PC-3 (cell line): ENCODE measurements at regions not wholly inside any gene's neighbourhood (a gene's known extent, or its start where the extent isn't known, plus 50 kb on each side); places are given as distances from the start of the nearest gene placed in this dataset.

ENCODE experiments used
- ATAC-seq: fragments of 200-7000 bp; cut with Tn5 transposase; 2 replicates; pipeline ENCODE4 v1.9.1; 2020; ENCODE audit warnings: mild to moderate bottlenecking, moderate library complexity
- BruUV-seq: library from RNA; stranded (reverse); fragments of 400-500 nt; replicated peaks from 2 replicates; lab custom pipeline; 2021; lab: Mats Ljungman, UMichigan
- CTCF ChIA-PET: fragments of 300-600 bp; sonication (Branson Sonifier 250); formaldehyde crosslinking; loops from one replicate; lab custom pipeline; 2022; ENCODE audit warnings: antibody characterized with exemption; lab: Charles Lee
- POLR2A ChIA-PET: fragments of 300-600 bp; sonication (Branson Sonifier 250); formaldehyde crosslinking; loops from one replicate; lab custom pipeline; 2022; ENCODE audit warnings: antibody characterized with exemption; ENCODE audit not compliant: unreplicated experiment; lab: Charles Lee
- DNase-seq: peaks from one replicate; pipeline ENCODE4 v3.0.0-alpha.2; 2015
- H2AFZ ChIP-seq: fragments of 300-600 bp; sonication (generic); 2 replicates; pipeline ENCODE4 v1.6.0; 2016; ENCODE audit warnings: antibody characterized with exemption, low read length
- H3F3A ChIP-seq: fragments of 300-600 bp; sonication (generic); one replicate; pipeline ENCODE4 v1.6.0; 2017; ENCODE audit warnings: antibody characterized with exemption, low read length, control low read depth, mild to moderate bottlenecking; ENCODE audit not compliant: unreplicated experiment
- H3K27ac ChIP-seq: fragments of 300-600 bp; sonication (generic); 2 replicates; pipeline ENCODE4 v1.5.1; 2016; ENCODE audit warnings: mild to moderate bottlenecking, low read length
- H3K27me3 ChIP-seq: fragments of 300-600 bp; sonication (generic); 2 replicates; pipeline ENCODE4 v1.6.1; 2016; ENCODE audit warnings: low read length, mixed read lengths
- H3K36me3 ChIP-seq: fragments of 300-600 bp; sonication (generic); 2 replicates; pipeline ENCODE4 v1.6.1; 2016; ENCODE audit warnings: low read depth, mixed run types, low read length, mixed read lengths
- H3K4me1 ChIP-seq: fragments of 300-600 bp; sonication (generic); 2 replicates; pipeline ENCODE4 v1.5.1; 2016; ENCODE audit warnings: low read length; ENCODE audit not compliant: insufficient read depth
- H3K4me2 ChIP-seq: fragments of 300-600 bp; sonication (generic); 2 replicates; pipeline ENCODE4 v1.6.0; 2016; ENCODE audit warnings: low read length
- H3K4me3 ChIP-seq: fragments of 300-600 bp; sonication (generic); 2 replicates; pipeline ENCODE4 v1.5.1; 2016; ENCODE audit warnings: mild to moderate bottlenecking, low read length, mixed read lengths
- H3K79me2 ChIP-seq: fragments of 300-600 bp; sonication (generic); 2 replicates; pipeline ENCODE4 v1.6.1; 2017; ENCODE audit warnings: low read length, mixed read lengths
- H3K9ac ChIP-seq: fragments of 300-600 bp; sonication (generic); 2 replicates; pipeline ENCODE4 v1.6.0; 2016; ENCODE audit warnings: mild to moderate bottlenecking, low read length
- H3K9me2 ChIP-seq: fragments of 300-600 bp; sonication (generic); replicated peaks from 2 replicates; pipeline ENCODE4 v1.6.1; 2016; ENCODE audit warnings: mixed run types, low read length, mixed read lengths
- H3K9me3 ChIP-seq: fragments of 300-600 bp; sonication (generic); 2 replicates; pipeline ENCODE4 v1.6.1; 2016; ENCODE audit warnings: low read length, mixed read lengths
- H4K20me1 ChIP-seq: fragments of 300-600 bp; sonication (generic); 2 replicates; pipeline ENCODE4 v1.6.1; 2016; ENCODE audit warnings: low read length, mixed read lengths
- EZH2 ChIP-seq: fragments of 300-600 bp; sonication (generic); IDR thresholded peaks from one replicate; pipeline ENCODE4 v1.6.1; 2017; ENCODE audit warnings: antibody characterized with exemption, mild to moderate bottlenecking, low read length; ENCODE audit not compliant: unreplicated experiment
- EZH2phosphoT487 ChIP-seq: fragments of 300-600 bp; sonication (generic); IDR thresholded peaks from 2 replicates; pipeline ENCODE4 v1.6.1; 2018; ENCODE audit warnings: mild to moderate bottlenecking, antibody characterized with exemption, low read length, borderline replicate concordance
- intact Hi-C: fragments of 100-400 bp; cut with micrococcal nuclease; formaldehyde crosslinking; loops from 2 replicates; pipeline ENCODE4 v1.9.0; 2023
- TF ChIP-seq, protein P1 (sequence below): fragments of 300-600 bp; sonication (generic); conservative IDR thresholded peaks from 2 replicates; pipeline ENCODE4 v1.5.1; 2017; ENCODE audit warnings: antibody characterized with exemption, low read depth, mild to moderate bottlenecking, low read length

- no peak for DNase-seq
- Histone ChIP-seq H3K9ac (no peak overlapping the region), H3K27me3 (no peaks in the 10 kb centered on the region), H2AFZ (no peak overlapping the region), H4K20me1 (no peaks in the 10 kb centered on the region), H3K4me1 (no peaks in the 10 kb centered on the region), H3F3A (no peaks in the 10 kb centered on the region), H3K4me2 (no peak overlapping the region), H3K4me3 (no peak overlapping the region), H3K9me3 (peaks cover 5% of the 10 kb centered on the region; the same call in 1 of the 2 replicates), H3K9me2 (no peaks in the 10 kb centered on the region), H3K27ac (no peak overlapping the region), H3K36me3 (no peaks in the 10 kb centered on the region), H3K79me2 (no peaks in the 10 kb centered on the region)
- ATAC-seq: no peak
- BruUV-seq: no TSS peak
- CTCF ChIA-PET: no interaction called here
- no peak for TF ChIP-seq EZH2
- TF ChIP-seq, protein P1, sequence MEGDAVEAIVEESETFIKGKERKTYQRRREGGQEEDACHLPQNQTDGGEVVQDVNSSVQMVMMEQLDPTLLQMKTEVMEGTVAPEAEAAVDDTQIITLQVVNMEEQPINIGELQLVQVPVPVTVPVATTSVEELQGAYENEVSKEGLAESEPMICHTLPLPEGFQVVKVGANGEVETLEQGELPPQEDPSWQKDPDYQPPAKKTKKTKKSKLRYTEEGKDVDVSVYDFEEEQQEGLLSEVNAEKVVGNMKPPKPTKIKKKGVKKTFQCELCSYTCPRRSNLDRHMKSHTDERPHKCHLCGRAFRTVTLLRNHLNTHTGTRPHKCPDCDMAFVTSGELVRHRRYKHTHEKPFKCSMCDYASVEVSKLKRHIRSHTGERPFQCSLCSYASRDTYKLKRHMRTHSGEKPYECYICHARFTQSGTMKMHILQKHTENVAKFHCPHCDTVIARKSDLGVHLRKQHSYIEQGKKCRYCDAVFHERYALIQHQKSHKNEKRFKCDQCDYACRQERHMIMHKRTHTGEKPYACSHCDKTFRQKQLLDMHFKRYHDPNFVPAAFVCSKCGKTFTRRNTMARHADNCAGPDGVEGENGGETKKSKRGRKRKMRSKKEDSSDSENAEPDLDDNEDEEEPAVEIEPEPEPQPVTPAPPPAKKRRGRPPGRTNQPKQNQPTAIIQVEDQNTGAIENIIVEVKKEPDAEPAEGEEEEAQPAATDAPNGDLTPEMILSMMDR: no peak
- no peak for TF ChIP-seq EZH2phosphoT487
- intact Hi-C loops: no loop called here
- POLR2A ChIA-PET: no interaction called here
These were observed 506.9 kb downstream of the RBFOX1 start for GRCh38 chr16:7839568-7839967.

GRCh38 chr16:7834771-7835431, 502.3 kb downstream of the RBFOX1 start:
- Histone ChIP-seq H3K79me2 (no peaks in the 10 kb centered on the region), H4K20me1 (no peaks in the 10 kb centered on the region), H3K36me3 (no peaks in the 10 kb centered on the region), H3K4me2 (no peak overlapping the region), H2AFZ (no peak overlapping the region), H3K9me3 (peaks cover 5% of the 10 kb centered on the region; the same call in 1 of the 2 replicates), H3K4me3 (no peak overlapping the region), H3K9ac (no peak overlapping the region), H3K27me3 (no peaks in the 10 kb centered on the region), H3F3A (no peaks in the 10 kb centered on the region), H3K4me1 (no peaks in the 10 kb centered on the region), H3K9me2 (no peaks in the 10 kb centered on the region), H3K27ac (no peak overlapping the region)
- intact Hi-C loops: no loop called here
- CTCF ChIA-PET: no interaction called here
- POLR2A ChIA-PET: no interaction called here
- BruUV-seq: no TSS peak
- TF ChIP-seq EZH2 (no peak), EZH2phosphoT487 (no peak)
- TF ChIP-seq, protein P1: no peak
- no peak for ATAC-seq
- no peak for DNase-seq

DNA sequence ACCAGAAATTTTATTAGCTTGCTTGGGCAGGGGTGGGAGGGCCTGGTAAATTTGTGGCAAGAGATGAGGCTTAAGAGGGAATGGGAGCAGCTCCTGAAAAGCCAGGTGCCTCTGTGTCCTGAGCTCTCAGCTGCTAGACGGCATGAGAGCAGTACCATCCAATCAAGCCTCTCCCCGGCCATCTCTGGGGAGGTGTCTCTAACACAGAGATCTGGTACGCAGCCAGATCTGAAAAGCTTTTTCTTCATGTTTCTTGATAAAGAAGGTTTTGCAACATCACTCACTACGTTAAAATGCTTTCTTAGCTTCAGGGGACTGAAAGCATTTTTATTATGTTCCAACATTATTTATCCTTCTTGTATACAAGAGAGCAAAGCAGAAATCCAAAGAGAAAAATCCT, 488.2 kb downstream of the RBFOX1 start:
- no TSS peak for BruUV-seq
- CTCF ChIA-PET: no interaction called here
- Histone ChIP-seq H3K79me2 (no peaks in the 10 kb centered on the region), H3K27me3 (no peaks in the 10 kb centered on the region), H3K9me2 (no peaks in the 10 kb centered on the region), H3K36me3 (no peaks in the 10 kb centered on the region), H4K20me1 (no peaks in the 10 kb centered on the region), H3F3A (no peaks in the 10 kb centered on the region), H3K9me3 (no peaks in the 10 kb centered on the region), H3K27ac (no peak overlapping the region), H2AFZ (no peak overlapping the region), H3K4me1 (no peaks in the 10 kb centered on the region), H3K9ac (no peak overlapping the region), H3K4me3 (no peak overlapping the region), H3K4me2 (no peak overlapping the region)
- ATAC-seq: no peak
- intact Hi-C loops: no loop called here
- TF ChIP-seq EZH2 (no peak), EZH2phosphoT487 (no peak)
- TF ChIP-seq, protein P1: no peak
- no peak for DNase-seq
- POLR2A ChIA-PET: no interaction called here
